Femur (tissue), 1 donor: ENCODE measurements at regions not wholly inside any gene's neighbourhood (a gene's known extent, or its start where the extent isn't known, plus 50 kb on each side); places are given as distances from the start of the nearest gene placed in this dataset.
"Not testable (repeated sequence)": the region's sequence is repeated elsewhere in the genome, so short reads cannot be mapped to it uniquely, and the experiment has no call there.

ENCODE experiments used
- DNase-seq: peaks from one replicate; pipeline ENCODE4 v3.0.0-alpha.2; 2017

GRCh38 chr5:57653636-57654290 lies 171.2 kb upstream of the ACTBL2 start:
- DNase-seq, result no peak

- no peak for DNase-seq
Observed at GRCh38 chr5:57651127-57651526, 168.5 kb upstream of the ACTBL2 start.

GRCh38 chr5:57650360-57651069 lies 167.9 kb upstream of the ACTBL2 start:
- DNase-seq, result no peak

GRCh38 chr5:57642698-57643097 lies 160.1 kb upstream of the ACTBL2 start:
- DNase-seq, result no peak

GRCh38 chr5:57642066-57642465 lies 159.5 kb upstream of the ACTBL2 start:
- no peak for DNase-seq

GRCh38 chr5:57635146-57635777 lies 152.7 kb upstream of the ACTBL2 start:
- no peak for DNase-seq

GRCh38 chr5:57632937-57633336 lies 150.3 kb upstream of the ACTBL2 start:
- no peak for DNase-seq

- DNase-seq, result not testable (repeated sequence)
Observed at GRCh38 chr5:57631139-57631538, 148.5 kb upstream of the ACTBL2 start.

GRCh38 chr5:57627661-57628060 lies 145.1 kb upstream of the ACTBL2 start:
- no peak for DNase-seq

- DNase-seq, result no peak
Observed at GRCh38 chr5:57626703-57627102, 144.1 kb upstream of the ACTBL2 start.

GRCh38 chr5:57621624-57622023 lies 139.0 kb upstream of the ACTBL2 start:
- DNase-seq, result no peak

GRCh38 chr5:57618767-57619381 lies 136.3 kb upstream of the ACTBL2 start:
- no peak for DNase-seq

- DNase-seq, result no peak
Observed at GRCh38 chr5:57613741-57614140, 131.1 kb upstream of the ACTBL2 start.

- DNase-seq, result no peak
Observed at GRCh38 chr5:57611177-57611576, 128.6 kb upstream of the ACTBL2 start.

GRCh38 chr5:57608542-57608941 lies 125.9 kb upstream of the ACTBL2 start:
- DNase-seq, result no peak

- no peak for DNase-seq
Observed at GRCh38 chr5:57601996-57602395, 119.4 kb upstream of the ACTBL2 start.

GRCh38 chr5:57600321-57600720 lies 117.7 kb upstream of the ACTBL2 start:
- no peak for DNase-seq

- DNase-seq, result no peak
Observed at GRCh38 chr5:57598756-57599155, 116.1 kb upstream of the ACTBL2 start.

GRCh38 chr5:57598097-57598496 lies 115.5 kb upstream of the ACTBL2 start:
- no peak for DNase-seq

GRCh38 chr5:57595523-57595991 lies 112.9 kb upstream of the ACTBL2 start:
- no peak for DNase-seq

GRCh38 chr5:57594436-57594835 lies 111.8 kb upstream of the ACTBL2 start:
- DNase-seq, result no peak

GRCh38 chr5:57592236-57592635 lies 109.6 kb upstream of the ACTBL2 start:
- DNase-seq, result no peak

- DNase-seq, result no peak
Observed at GRCh38 chr5:57586649-57587048, 104.0 kb upstream of the ACTBL2 start.
